Hematopoietic multipotent progenitor cell treated with erythropoietin and hydrocortisone succinate and interleukin-3 and kit ligand, for 6 days (in vitro differentiated cells): ENCODE measurements at regions not wholly inside any gene's neighbourhood (a gene's known extent, or its start where the extent isn't known, plus 50 kb on each side); places are given as distances from the start of the nearest gene placed in this dataset.

ENCODE experiments used
- DNase-seq: peaks from one replicate; pipeline ENCODE4 v3.0.0-alpha.2; 2015

DNA sequence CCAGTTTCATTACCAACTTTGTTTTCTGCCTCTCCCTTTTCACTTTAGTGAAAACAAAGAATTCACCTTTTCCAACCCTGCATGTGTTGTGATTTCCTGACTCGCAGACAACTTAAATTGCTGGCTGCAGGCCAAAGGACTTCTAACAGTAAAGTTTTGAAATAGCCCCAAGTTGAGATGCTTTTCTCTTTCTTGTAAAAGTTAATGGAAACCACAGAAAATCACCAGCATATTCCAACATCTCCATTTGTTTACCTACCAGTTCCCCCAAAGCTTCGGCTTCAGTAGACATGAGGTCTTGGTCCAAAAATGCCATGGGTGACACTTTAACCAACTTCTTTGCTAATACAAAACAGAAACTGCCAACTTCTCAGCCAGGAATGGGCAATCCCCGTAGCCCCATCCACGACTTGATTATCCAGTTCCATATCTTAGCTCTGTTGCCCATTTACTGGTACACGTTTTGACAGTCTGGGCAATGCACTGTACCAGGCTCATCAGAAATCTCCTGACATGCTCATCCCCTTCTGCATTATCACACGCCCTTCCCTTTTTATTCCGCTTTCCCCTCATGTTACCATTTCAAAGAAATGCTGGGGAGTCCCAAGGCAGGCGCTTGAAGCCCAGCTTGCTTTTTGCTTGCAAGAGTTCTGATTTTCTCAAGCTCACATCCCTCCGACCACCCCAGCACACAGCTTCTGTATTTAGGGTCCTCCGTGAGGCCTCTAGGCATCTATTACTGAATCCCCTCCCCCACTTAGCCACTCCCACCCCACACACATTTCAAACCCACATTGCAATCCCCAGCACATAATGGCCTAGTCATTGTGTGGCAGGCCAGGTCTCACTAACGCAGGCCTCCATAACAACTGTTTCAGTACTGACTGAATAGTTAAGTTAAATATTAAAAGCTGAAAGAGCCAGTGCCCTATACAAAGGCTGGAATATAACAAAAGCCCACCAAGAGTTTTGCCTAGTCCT, 137.9 kb upstream of the S100G start:
- no peak for DNase-seq

DNA sequence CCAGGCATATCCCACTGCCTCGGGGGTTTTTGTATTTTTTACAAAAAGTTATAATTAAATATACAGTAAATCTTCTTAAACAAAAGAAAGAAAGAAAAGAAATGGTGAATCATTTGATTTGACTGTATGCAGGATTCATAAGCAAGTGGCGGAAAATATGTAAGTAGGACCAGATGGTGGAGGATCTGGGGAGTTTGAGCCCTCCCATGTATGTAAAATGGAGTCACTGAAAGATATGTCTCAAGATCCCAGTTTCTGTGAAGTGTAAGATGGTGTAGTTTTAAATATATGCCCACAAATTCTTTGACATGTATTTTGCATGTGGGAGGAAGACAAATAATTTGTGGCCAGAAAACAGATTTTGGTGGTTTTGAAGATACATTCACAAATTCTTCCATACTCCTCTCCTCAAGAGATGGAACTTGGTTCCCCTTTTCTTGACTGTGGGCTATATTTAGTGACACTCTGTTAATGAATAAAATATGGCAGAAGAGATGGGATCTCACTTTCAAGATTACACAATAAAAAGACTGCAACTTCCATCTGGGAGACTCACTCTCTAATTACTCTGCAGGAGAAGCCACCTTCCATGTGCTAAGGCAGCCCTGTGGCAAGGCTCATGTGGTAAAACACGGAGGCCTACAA, 133.6 kb upstream of the S100G start:
- DNase-seq: no peak

DNA sequence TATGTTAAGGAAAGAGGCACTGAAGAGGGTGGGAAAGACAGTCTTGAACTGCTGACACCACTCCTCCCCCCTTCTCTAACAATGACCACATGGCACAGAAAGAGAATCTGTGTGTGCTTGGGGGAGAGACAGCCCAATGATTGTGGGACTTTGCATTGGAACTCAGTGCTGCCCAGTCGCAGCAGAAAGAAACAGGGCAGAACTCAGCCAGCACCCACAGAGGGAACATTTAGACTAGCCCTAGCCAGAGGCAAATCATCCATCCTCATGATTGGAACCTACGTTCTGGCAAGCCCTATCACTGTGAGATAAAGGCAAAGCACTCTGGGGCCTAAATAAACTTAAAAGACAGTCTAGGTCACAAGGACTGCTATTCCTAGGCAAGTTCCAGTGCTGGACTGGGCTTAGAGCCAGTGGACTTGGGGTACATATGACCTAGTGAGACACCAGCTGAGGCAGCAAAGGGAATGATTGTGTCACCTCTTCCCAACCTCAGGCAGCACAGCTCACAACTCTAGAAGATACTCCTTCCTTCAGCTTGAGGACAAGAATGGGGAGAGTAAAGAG, 132.8 kb upstream of the S100G start:
- DNase-seq: no peak

DNA sequence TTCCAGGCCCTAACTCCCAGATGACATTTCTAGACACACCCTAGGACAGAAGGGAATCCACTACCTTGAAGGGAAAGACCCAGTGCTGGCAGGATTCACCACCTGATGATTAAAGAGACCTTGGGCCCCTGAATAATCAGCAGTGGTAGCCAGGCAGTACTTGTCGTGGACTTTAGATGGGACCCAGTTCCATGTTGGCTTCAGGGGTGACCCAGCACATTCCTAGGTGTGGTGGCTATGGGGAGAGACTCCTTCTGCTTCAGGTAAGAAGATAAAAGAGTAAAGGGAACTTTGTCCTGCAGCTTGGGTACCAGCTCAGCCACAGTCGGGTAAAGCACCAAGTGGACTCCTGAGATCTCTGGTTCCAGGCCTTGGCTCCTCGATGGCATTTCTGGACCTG, 131.8 kb upstream of the S100G start:
- DNase-seq: no peak

DNA sequence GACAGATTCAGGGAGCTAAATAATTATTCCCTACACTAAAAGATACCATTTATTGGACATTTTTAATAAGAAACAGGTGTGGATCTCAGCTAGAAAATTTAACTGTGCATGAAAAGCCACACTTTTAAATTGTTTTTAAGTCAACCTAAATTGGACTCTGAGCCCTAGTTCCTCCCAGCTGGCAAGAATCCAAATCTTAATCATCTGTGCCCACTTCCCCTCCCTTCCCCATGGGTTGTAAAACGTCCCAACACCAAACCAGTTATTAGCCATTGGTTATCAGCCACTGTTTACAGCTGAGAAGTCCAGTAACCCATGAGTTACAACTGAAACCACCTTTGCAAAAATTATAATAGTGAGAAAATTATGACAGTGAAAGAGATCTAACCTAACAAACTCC, 125.6 kb upstream of the S100G start:
- peak; percentile 47 for DNase-seq

DNA sequence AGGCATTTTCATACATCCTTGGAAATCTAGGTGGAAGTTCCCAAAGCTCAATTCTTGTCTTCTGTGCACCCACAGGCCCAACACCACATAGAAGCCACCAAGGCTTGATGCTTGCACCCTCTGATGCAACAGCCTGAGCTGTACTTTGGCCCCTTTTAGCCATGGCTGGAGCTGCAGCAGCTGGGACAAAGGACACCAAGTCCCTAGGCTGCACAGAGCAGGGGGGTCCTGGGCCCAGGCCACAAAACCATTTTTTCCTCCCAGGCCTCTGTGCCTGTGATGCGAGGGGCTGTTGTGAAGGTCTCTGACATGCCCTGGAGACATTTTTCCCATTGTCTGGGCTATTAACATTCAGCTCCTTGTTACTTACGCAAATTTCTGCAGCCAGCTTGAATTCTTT, 124.0 kb upstream of the S100G start:
- DNase-seq: no peak

DNA sequence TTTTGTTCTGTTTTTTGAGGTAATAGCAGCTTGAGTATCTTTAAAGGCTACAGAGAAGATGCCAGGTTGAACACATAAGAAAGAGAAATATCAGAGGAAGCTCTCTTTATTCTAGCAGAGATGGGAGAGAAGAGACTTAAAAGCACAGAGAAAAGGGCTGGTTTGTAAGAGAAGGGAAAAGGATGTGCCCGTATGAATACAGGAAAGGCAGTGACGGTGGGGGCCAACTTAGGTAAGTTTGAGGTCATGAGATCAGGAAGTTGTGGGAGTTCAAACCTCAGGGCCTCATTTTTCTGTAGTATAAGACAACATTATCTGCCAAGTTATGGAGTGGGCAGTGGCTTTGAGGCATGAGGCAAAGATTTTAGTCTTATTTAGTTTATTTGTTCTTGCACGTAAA, 121.3 kb upstream of the S100G start:
- DNase-seq: peak; percentile 1
